GM19467 (cell line): ENCODE measurements at regions not wholly inside any gene's neighbourhood (a gene's known extent, or its start where the extent isn't known, plus 50 kb on each side); places are given as distances from the start of the nearest gene placed in this dataset.

Source experiments
- ATAC-seq: cut with Tn5 transposase; IDR thresholded peaks from one replicate; pipeline ENCODE4 v1.9.1; 2021; ENCODE audit warnings: mild to moderate bottlenecking, moderate library complexity; ENCODE audit not compliant: unreplicated experiment

- no peak for ATAC-seq
These were observed 405.8 kb upstream of the ID2 start for GRCh38 chr2:8276026-8276425.

- no peak for ATAC-seq
These were observed 403.8 kb upstream of the ID2 start for GRCh38 chr2:8277921-8278571.

GRCh38 chr2:8278709-8279354, 403.0 kb upstream of the ID2 start:
- no peak for ATAC-seq

- ATAC-seq = no peak
These were observed 402.4 kb upstream of the ID2 start for GRCh38 chr2:8279506-8279905.

GRCh38 chr2:8281234-8281633, 400.6 kb upstream of the ID2 start:
- ATAC-seq = no peak

- ATAC-seq = no peak
These were observed 399.7 kb upstream of the ID2 start for GRCh38 chr2:8281950-8282857.

GRCh38 chr2:8282858-8283252, 399.0 kb upstream of the ID2 start:
- no peak for ATAC-seq

GRCh38 chr2:8285081-8285480, 396.8 kb upstream of the ID2 start:
- no peak for ATAC-seq

GRCh38 chr2:8285898-8286297, 396.0 kb upstream of the ID2 start:
- ATAC-seq = no peak

GRCh38 chr2:8288206-8288605, 393.6 kb upstream of the ID2 start:
- no peak for ATAC-seq

GRCh38 chr2:8289111-8289510, 392.7 kb upstream of the ID2 start:
- ATAC-seq = no peak

GRCh38 chr2:8290771-8291352, 391.0 kb upstream of the ID2 start:
- ATAC-seq = no peak

GRCh38 chr2:8296306-8296705, 385.6 kb upstream of the ID2 start:
- ATAC-seq = no peak

- no peak for ATAC-seq
These were observed 384.3 kb upstream of the ID2 start for GRCh38 chr2:8297376-8298231.

GRCh38 chr2:8298783-8299182, 383.1 kb upstream of the ID2 start:
- ATAC-seq = no peak

- ATAC-seq = no peak
These were observed 381.6 kb upstream of the ID2 start for GRCh38 chr2:8300216-8300615.

GRCh38 chr2:8300905-8301304, 381.0 kb upstream of the ID2 start:
- ATAC-seq = no peak

- ATAC-seq = peak; percentile 65
These were observed 378.5 kb upstream of the ID2 start for GRCh38 chr2:8303322-8303832.

GRCh38 chr2:8304821-8305766, 376.8 kb upstream of the ID2 start:
- ATAC-seq = no peak
